Astrocyte (in vitro differentiated cells and primary cell): ENCODE measurements at regions not wholly inside any gene's neighbourhood (a gene's known extent, or its start where the extent isn't known, plus 50 kb on each side); places are given as distances from the start of the nearest gene placed in this dataset.

Experiments
- DNase-seq: peaks from one replicate; pipeline ENCODE4 v3.0.0-alpha.2; 2010; ENCODE audit warnings: low read depth
- FAIRE-seq: peaks from 2 replicates; lab custom pipeline; 2011; peaks lifted over from hg19 to GRCh38; lab: Jason Lieb, UNC
- H2AFZ ChIP-seq: 2 replicates; pipeline ENCODE4 v1.6.0; 2012; ENCODE audit warnings: low read depth, low read length, inconsistent platforms
- H3K27ac ChIP-seq: 2 replicates; pipeline ENCODE4 v1.5.1; 2011; ENCODE audit warnings: low read depth, low read length, inconsistent platforms
- H3K27me3 ChIP-seq: 2 replicates; pipeline ENCODE4 v1.6.0; 2011; ENCODE audit warnings: low read length, inconsistent platforms; ENCODE audit not compliant: insufficient read depth
- H3K36me3 ChIP-seq: 2 replicates; pipeline ENCODE4 v1.5.1; 2011; ENCODE audit warnings: low read length, inconsistent platforms; ENCODE audit not compliant: insufficient read depth
- H3K4me1 ChIP-seq: 2 replicates; pipeline ENCODE4 v1.5.1; 2011; ENCODE audit warnings: low read length, inconsistent platforms; ENCODE audit not compliant: insufficient read depth
- H3K4me2 ChIP-seq: 2 replicates; pipeline ENCODE4 v1.6.0; 2012; ENCODE audit warnings: low read length, inconsistent platforms
- H3K4me3 ChIP-seq: 2 replicates; pipeline ENCODE4 v1.5.1; 2011; ENCODE audit warnings: low read depth, mild to moderate bottlenecking, low read length, inconsistent platforms; ENCODE audit not compliant: insufficient read depth
- H3K79me2 ChIP-seq: 2 replicates; pipeline ENCODE4 v1.6.0; 2012; ENCODE audit warnings: mild to moderate bottlenecking, low read length, inconsistent platforms; ENCODE audit not compliant: insufficient read depth
- H3K9ac ChIP-seq: 2 replicates; pipeline ENCODE4 v1.6.0; 2012; ENCODE audit warnings: mild to moderate bottlenecking, low read length, inconsistent platforms
- H3K9me3 ChIP-seq: 2 replicates; pipeline ENCODE4 v1.5.1; 2012; ENCODE audit warnings: low read depth, mild to moderate bottlenecking, low read length, inconsistent platforms; ENCODE audit not compliant: insufficient read depth
- H4K20me1 ChIP-seq: 2 replicates; pipeline ENCODE4 v1.6.0; 2012; ENCODE audit warnings: low read length, inconsistent platforms; ENCODE audit not compliant: insufficient read depth
- H3K27ac Mint-ChIP-seq: one replicate; pipeline ENCODE4 v1.8.0; 2021; ENCODE audit warnings: mild to moderate bottlenecking, mixed read lengths; ENCODE audit not compliant: unreplicated experiment
- H3K27me3 Mint-ChIP-seq: one replicate; pipeline ENCODE4 v1.8.0; 2021; ENCODE audit warnings: low read depth, mixed read lengths; ENCODE audit not compliant: unreplicated experiment
- H3K36me3 Mint-ChIP-seq: one replicate; pipeline ENCODE4 v1.8.0; 2021; ENCODE audit warnings: low read depth, mixed read lengths; ENCODE audit not compliant: unreplicated experiment
- H3K4me1 Mint-ChIP-seq: one replicate; pipeline ENCODE4 v1.8.0; 2021; ENCODE audit warnings: low read depth, mixed read lengths; ENCODE audit not compliant: unreplicated experiment
- H3K4me3 Mint-ChIP-seq: one replicate; pipeline ENCODE4 v1.8.0; 2021; ENCODE audit warnings: mild to moderate bottlenecking, moderate library complexity, mixed read lengths; ENCODE audit not compliant: unreplicated experiment
- H3K9me3 Mint-ChIP-seq: one replicate; pipeline ENCODE4 v1.8.0; 2021; ENCODE audit warnings: mild to moderate bottlenecking, mixed read lengths; ENCODE audit not compliant: unreplicated experiment
- CTCF ChIP-seq: IDR thresholded peaks from 2 replicates; pipeline ENCODE4 v1.5.1; 2011; ENCODE audit warnings: low read depth, mild to moderate bottlenecking, inconsistent platforms, low read length, moderate library complexity; ENCODE audit not compliant: insufficient read depth
- EZH2 ChIP-seq: IDR thresholded peaks from 2 replicates; pipeline ENCODE4 v1.6.1; 2012; ENCODE audit warnings: mild to moderate bottlenecking, low read length, inconsistent platforms; ENCODE audit not compliant: insufficient read depth

- H3K79me2 ChIP-seq = no peaks in the 10 kb centered on the region
- no peaks in the 10 kb centered on the region for H3K4me1 ChIP-seq
- no peak overlapping the region for H3K4me2 ChIP-seq
- no peak overlapping the region for H3K27ac ChIP-seq
- H2AFZ ChIP-seq = no peak overlapping the region
- Mint-ChIP-seq H3K36me3 (no peaks in the 10 kb centered on the region), H3K4me1 (no peaks in the 10 kb centered on the region), H3K27ac (no peak overlapping the region), H3K27me3 (peaks cover 4% of the 10 kb centered on the region), H3K4me3 (no peak overlapping the region), H3K9me3 (no peaks in the 10 kb centered on the region)
- no peaks in the 10 kb centered on the region for H3K27me3 ChIP-seq
- no peaks in the 10 kb centered on the region for H4K20me1 ChIP-seq
- DNase-seq (no peak), FAIRE-seq (no peak)
- TF ChIP-seq CTCF (no peak), EZH2 (no peak)
- no peak overlapping the region for H3K9ac ChIP-seq
- no peak overlapping the region for H3K4me3 ChIP-seq
- H3K36me3 ChIP-seq = no peaks in the 10 kb centered on the region
- H3K9me3 ChIP-seq = peaks cover 15% of the 10 kb centered on the region
These were observed 427.1 kb downstream of the TCERG1L start for GRCh38 chr10:130884456-130884855.

- TF ChIP-seq CTCF = no peak
- Histone ChIP-seq H2AFZ (no peak overlapping the region), H3K79me2 (no peaks in the 10 kb centered on the region), H3K9me3 (peaks cover 13% of the 10 kb centered on the region), H3K9ac (no peak overlapping the region), H3K27ac (no peak overlapping the region), H3K4me3 (no peak overlapping the region), H3K4me2 (no peak overlapping the region), H3K27me3 (no peaks in the 10 kb centered on the region), H3K4me1 (no peaks in the 10 kb centered on the region), H4K20me1 (no peaks in the 10 kb centered on the region), H3K36me3 (no peaks in the 10 kb centered on the region)
- Mint-ChIP-seq H3K27ac (no peak overlapping the region), H3K4me3 (no peak overlapping the region), H3K36me3 (no peaks in the 10 kb centered on the region), H3K9me3 (no peaks in the 10 kb centered on the region), H3K4me1 (no peaks in the 10 kb centered on the region), H3K27me3 (peaks cover 4% of the 10 kb centered on the region)
- DNase-seq (no peak), FAIRE-seq (no peak)
These were observed 426.4 kb downstream of the TCERG1L start for GRCh38 chr10:130885021-130885655.

- Histone ChIP-seq H3K27ac (no peak overlapping the region), H3K4me1 (no peaks in the 10 kb centered on the region), H2AFZ (no peak overlapping the region), H3K79me2 (no peaks in the 10 kb centered on the region), H3K27me3 (no peaks in the 10 kb centered on the region), H3K4me3 (no peak overlapping the region), H3K9ac (no peak overlapping the region), H3K9me3 (peaks cover 13% of the 10 kb centered on the region), H3K36me3 (no peaks in the 10 kb centered on the region), H3K4me2 (no peak overlapping the region), H4K20me1 (no peaks in the 10 kb centered on the region)
- H3K9me3 Mint-ChIP-seq = no peaks in the 10 kb centered on the region
- FAIRE-seq = no peak
- H3K27me3 Mint-ChIP-seq = peaks cover 4% of the 10 kb centered on the region
- no peak overlapping the region for H3K4me3 Mint-ChIP-seq
- no peak overlapping the region for H3K27ac Mint-ChIP-seq
- H3K36me3 Mint-ChIP-seq = no peaks in the 10 kb centered on the region
- DNase-seq = no peak
- no peaks in the 10 kb centered on the region for H3K4me1 Mint-ChIP-seq
- TF ChIP-seq CTCF (no peak), EZH2 (no peak)
These were observed 424.4 kb downstream of the TCERG1L start for GRCh38 chr10:130887170-130887569.
